GM23338 (cell line): ENCODE measurements at regions not wholly inside any gene's neighbourhood (a gene's known extent, or its start where the extent isn't known, plus 50 kb on each side); places are given as distances from the start of the nearest gene placed in this dataset.

ENCODE experiments used
- ATAC-seq: fragments of 200-7000 bp; cut with Tn5 transposase; 3 replicates; pipeline ENCODE4 v1.9.1; 2020
- DNase-seq: peaks from one replicate; pipeline ENCODE4 v3.0.0-alpha.2; 2015; ENCODE audit warnings: low spot score
- H2AFZ ChIP-seq: fragments of 200-600 bp; sonication (generic); 2 replicates; pipeline ENCODE4 v1.8.0; 2016; ENCODE audit warnings: antibody characterized with exemption, mild to moderate bottlenecking, moderate library complexity
- H3F3A ChIP-seq: fragments of 200-600 bp; sonication (generic); replicated peaks from 2 replicates; pipeline ENCODE4 v1.8.0; 2017; ENCODE audit warnings: antibody characterized with exemption, mixed run types, low read depth
- H3K27ac ChIP-seq: fragments of 200-600 bp; sonication (generic); 2 replicates; pipeline ENCODE4 v1.6.1; 2016; ENCODE audit warnings: low read depth
- H3K27me3 ChIP-seq: fragments of 200-600 bp; sonication (generic); 2 replicates; pipeline ENCODE4 v1.8.0; 2016; ENCODE audit warnings: mild to moderate bottlenecking, mixed run types, moderate library complexity; ENCODE audit not compliant: insufficient read depth
- H3K36me3 ChIP-seq: fragments of 200-600 bp; sonication (generic); 2 replicates; pipeline ENCODE4 v1.8.0; 2016; ENCODE audit warnings: mild to moderate bottlenecking; ENCODE audit not compliant: insufficient read depth
- H3K4me1 ChIP-seq: fragments of 200-600 bp; sonication (generic); 2 replicates; pipeline ENCODE4 v1.8.0; 2016; ENCODE audit warnings: mild to moderate bottlenecking, moderate library complexity; ENCODE audit not compliant: insufficient read depth
- H3K4me2 ChIP-seq: fragments of 200-600 bp; sonication (generic); 2 replicates; pipeline ENCODE4 v1.7.1; 2017; ENCODE audit warnings: mixed run types
- H3K4me3 ChIP-seq: fragments of 200-600 bp; sonication (generic); 2 replicates; pipeline ENCODE4 v1.6.1; 2016; ENCODE audit warnings: mixed run types
- H3K79me2 ChIP-seq: fragments of 200-600 bp; sonication (generic); replicated peaks from 2 replicates; pipeline ENCODE4 v1.8.0; 2017; ENCODE audit warnings: mild to moderate bottlenecking; ENCODE audit not compliant: insufficient read depth
- H3K9me2 ChIP-seq: fragments of 200-600 bp; sonication (generic); 2 replicates; pipeline ENCODE4 v1.8.0; 2017; ENCODE audit not compliant: insufficient read depth
- H4K20me1 ChIP-seq: fragments of 200-600 bp; sonication (generic); replicated peaks from 2 replicates; pipeline ENCODE4 v1.8.0; 2017; ENCODE audit warnings: mild to moderate bottlenecking; ENCODE audit not compliant: insufficient read depth
- H3K27ac Mint-ChIP-seq: 2 replicates; pipeline ENCODE4 v1.8.0; 2020; ENCODE audit warnings: inconsistent platforms, mild to moderate bottlenecking, moderate library complexity, mixed read lengths
- H3K27me3 Mint-ChIP-seq: 3 replicates; pipeline ENCODE4 v1.8.0; 2022; ENCODE audit warnings: low read depth, mild to moderate bottlenecking, moderate library complexity, mixed read lengths, inconsistent platforms; ENCODE audit not compliant: insufficient read depth, poor library complexity
- H3K36me3 Mint-ChIP-seq: 3 replicates; pipeline ENCODE4 v1.8.0; 2021; ENCODE audit warnings: low read depth, mild to moderate bottlenecking, inconsistent platforms, moderate library complexity, mixed read lengths
- H3K4me1 Mint-ChIP-seq: 3 replicates; pipeline ENCODE4 v1.8.0; 2020; ENCODE audit warnings: mild to moderate bottlenecking, inconsistent platforms, mixed read lengths
- H3K4me3 Mint-ChIP-seq: 3 replicates; pipeline ENCODE4 v1.8.0; 2021; ENCODE audit warnings: moderate library complexity, mild to moderate bottlenecking, inconsistent platforms, mixed read lengths
- H3K9me3 Mint-ChIP-seq: 3 replicates; pipeline ENCODE4 v1.8.0; 2020; ENCODE audit warnings: moderate library complexity, mild to moderate bottlenecking, inconsistent platforms, mixed read lengths
- EZH2 ChIP-seq: fragments of 200-600 bp; sonication (generic); IDR thresholded peaks from one replicate; pipeline ENCODE4 v1.8.0; 2017; ENCODE audit warnings: antibody characterized with exemption, mild to moderate bottlenecking, low read depth; ENCODE audit not compliant: unreplicated experiment
- JUNB ChIP-seq: IDR thresholded peaks from one replicate; pipeline ENCODE4 v1.6.1; 2016; ENCODE audit warnings: antibody characterized with exemption; ENCODE audit not compliant: unreplicated experiment
- NANOG ChIP-seq: IDR thresholded peaks from 2 replicates; pipeline ENCODE4 v1.6.1; 2016; ENCODE audit warnings: antibody characterized with exemption, borderline replicate concordance
- POLR2AphosphoS5 ChIP-seq: IDR thresholded peaks from 2 replicates; pipeline ENCODE4 v1.6.1; 2016; ENCODE audit warnings: antibody characterized with exemption, low read depth
- STAT1 ChIP-seq: IDR thresholded peaks from one replicate; pipeline ENCODE4 v1.6.1; 2016; ENCODE audit warnings: antibody characterized with exemption; ENCODE audit not compliant: unreplicated experiment
- ZNF331 ChIP-seq: fragments of 250-450 bp; sonication (Bioruptor Pico); IDR thresholded peaks from 2 replicates; pipeline ENCODE4 v1.5.0; 2020; ENCODE audit warnings: low read depth, mild to moderate bottlenecking, moderate library complexity
- TF ChIP-seq, protein P1 (sequence below): IDR thresholded peaks from 2 replicates; pipeline ENCODE4 v1.6.1; 2016; ENCODE audit warnings: antibody characterized with exemption
- TF ChIP-seq, protein P2 (sequence below): IDR thresholded peaks from one replicate; pipeline ENCODE4 v1.6.1; 2018; ENCODE audit warnings: antibody characterized with exemption; ENCODE audit not compliant: unreplicated experiment
- TF ChIP-seq, protein P3 (sequence below): fragments of 250-450 bp; sonication (Bioruptor Pico); IDR thresholded peaks from 2 replicates; pipeline ENCODE4 v1.5.0; 2020; ENCODE audit warnings: mild to moderate bottlenecking, moderate library complexity

GRCh38 chr1:95168761-95169351, 51.7 kb downstream of the TLCD4 start:
- H2AFZ ChIP-seq = no peak overlapping the region
- ATAC-seq = peak; percentile 27; the same call in 2 of the 3 replicates
- Mint-ChIP-seq H3K27me3 (no peaks in the 10 kb centered on the region), H3K36me3 (peaks cover 21% of the 10 kb centered on the region), H3K27ac (0 out of 2 replicates have a peak overlapping the region, but pooled peaks have one; percentile 62), H3K4me1 (peaks cover 5% of the 10 kb centered on the region; the same call in 2 of the 3 replicates), H3K4me3 (no peak overlapping the region), H3K9me3 (peaks cover 22% of the 10 kb centered on the region)
- peak; percentile 5 for DNase-seq
- H3K4me2 ChIP-seq = no peak overlapping the region
- H3F3A ChIP-seq = no peaks in the 10 kb centered on the region
- no peaks in the 10 kb centered on the region for H3K9me2 ChIP-seq
- no peaks in the 10 kb centered on the region for H4K20me1 ChIP-seq
- TF ChIP-seq, protein P1, sequence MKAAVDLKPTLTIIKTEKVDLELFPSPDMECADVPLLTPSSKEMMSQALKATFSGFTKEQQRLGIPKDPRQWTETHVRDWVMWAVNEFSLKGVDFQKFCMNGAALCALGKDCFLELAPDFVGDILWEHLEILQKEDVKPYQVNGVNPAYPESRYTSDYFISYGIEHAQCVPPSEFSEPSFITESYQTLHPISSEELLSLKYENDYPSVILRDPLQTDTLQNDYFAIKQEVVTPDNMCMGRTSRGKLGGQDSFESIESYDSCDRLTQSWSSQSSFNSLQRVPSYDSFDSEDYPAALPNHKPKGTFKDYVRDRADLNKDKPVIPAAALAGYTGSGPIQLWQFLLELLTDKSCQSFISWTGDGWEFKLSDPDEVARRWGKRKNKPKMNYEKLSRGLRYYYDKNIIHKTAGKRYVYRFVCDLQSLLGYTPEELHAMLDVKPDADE = no peak
- TF ChIP-seq, protein P2, sequence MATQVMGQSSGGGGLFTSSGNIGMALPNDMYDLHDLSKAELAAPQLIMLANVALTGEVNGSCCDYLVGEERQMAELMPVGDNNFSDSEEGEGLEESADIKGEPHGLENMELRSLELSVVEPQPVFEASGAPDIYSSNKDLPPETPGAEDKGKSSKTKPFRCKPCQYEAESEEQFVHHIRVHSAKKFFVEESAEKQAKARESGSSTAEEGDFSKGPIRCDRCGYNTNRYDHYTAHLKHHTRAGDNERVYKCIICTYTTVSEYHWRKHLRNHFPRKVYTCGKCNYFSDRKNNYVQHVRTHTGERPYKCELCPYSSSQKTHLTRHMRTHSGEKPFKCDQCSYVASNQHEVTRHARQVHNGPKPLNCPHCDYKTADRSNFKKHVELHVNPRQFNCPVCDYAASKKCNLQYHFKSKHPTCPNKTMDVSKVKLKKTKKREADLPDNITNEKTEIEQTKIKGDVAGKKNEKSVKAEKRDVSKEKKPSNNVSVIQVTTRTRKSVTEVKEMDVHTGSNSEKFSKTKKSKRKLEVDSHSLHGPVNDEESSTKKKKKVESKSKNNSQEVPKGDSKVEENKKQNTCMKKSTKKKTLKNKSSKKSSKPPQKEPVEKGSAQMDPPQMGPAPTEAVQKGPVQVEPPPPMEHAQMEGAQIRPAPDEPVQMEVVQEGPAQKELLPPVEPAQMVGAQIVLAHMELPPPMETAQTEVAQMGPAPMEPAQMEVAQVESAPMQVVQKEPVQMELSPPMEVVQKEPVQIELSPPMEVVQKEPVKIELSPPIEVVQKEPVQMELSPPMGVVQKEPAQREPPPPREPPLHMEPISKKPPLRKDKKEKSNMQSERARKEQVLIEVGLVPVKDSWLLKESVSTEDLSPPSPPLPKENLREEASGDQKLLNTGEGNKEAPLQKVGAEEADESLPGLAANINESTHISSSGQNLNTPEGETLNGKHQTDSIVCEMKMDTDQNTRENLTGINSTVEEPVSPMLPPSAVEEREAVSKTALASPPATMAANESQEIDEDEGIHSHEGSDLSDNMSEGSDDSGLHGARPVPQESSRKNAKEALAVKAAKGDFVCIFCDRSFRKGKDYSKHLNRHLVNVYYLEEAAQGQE = no peak
- TF ChIP-seq STAT1 (no peak), POLR2AphosphoS5 (no peak), EZH2 (no peak), NANOG (no peak)
- H3K4me1 ChIP-seq = no peaks in the 10 kb centered on the region
- H3K27ac ChIP-seq = no peak overlapping the region
- H3K4me3 ChIP-seq = no peak overlapping the region
- no peaks in the 10 kb centered on the region for H3K79me2 ChIP-seq
- H3K27me3 ChIP-seq = no peaks in the 10 kb centered on the region
- H3K36me3 ChIP-seq = peaks cover 9% of the 10 kb centered on the region

DNA sequence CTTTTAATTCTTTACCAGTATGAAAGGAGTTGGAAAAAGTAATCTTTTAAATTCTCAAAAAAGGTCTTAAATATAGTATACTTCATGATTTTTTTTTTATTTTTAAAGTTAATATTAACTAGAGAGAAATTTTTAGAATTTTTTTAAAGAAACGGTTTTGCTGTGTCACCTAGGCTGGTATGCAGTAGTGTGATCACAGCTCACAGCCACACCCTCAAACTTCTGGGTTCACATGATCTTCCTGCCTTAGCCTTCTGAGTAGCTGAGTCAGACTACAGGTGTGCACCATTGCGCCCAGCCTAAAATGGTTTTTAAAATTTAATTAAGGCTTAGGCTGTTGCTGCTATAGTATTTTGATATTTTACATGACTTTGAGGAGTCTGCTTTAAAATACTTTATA, 52.4 kb downstream of the TLCD4 start:
- Mint-ChIP-seq H3K27me3 (no peaks in the 10 kb centered on the region), H3K4me3 (no peak overlapping the region), H3K9me3 (peaks cover 15% of the 10 kb centered on the region), H3K36me3 (peaks cover 14% of the 10 kb centered on the region), H3K4me1 (peaks cover 5% of the 10 kb centered on the region; the same call in 2 of the 3 replicates), H3K27ac (0 out of 2 replicates have a peak overlapping the region, but pooled peaks have one; percentile 21)
- Histone ChIP-seq H2AFZ (no peak overlapping the region), H3K9me2 (no peaks in the 10 kb centered on the region), H3K79me2 (no peaks in the 10 kb centered on the region), H3K4me2 (no peak overlapping the region), H3K27me3 (no peaks in the 10 kb centered on the region), H3F3A (no peaks in the 10 kb centered on the region), H3K27ac (no peak overlapping the region), H4K20me1 (no peaks in the 10 kb centered on the region), H3K36me3 (peaks cover 7% of the 10 kb centered on the region), H3K4me3 (no peak overlapping the region), H3K4me1 (no peaks in the 10 kb centered on the region)
- ATAC-seq (no peak), DNase-seq (no peak)
- TF ChIP-seq EZH2 (no peak), POLR2AphosphoS5 (no peak), JUNB (no peak), NANOG (no peak), ZNF331 (CRISPR knock-in tag) (no peak), STAT1 (no peak)
- TF ChIP-seq, protein P1 = no peak
- TF ChIP-seq, protein P3, sequence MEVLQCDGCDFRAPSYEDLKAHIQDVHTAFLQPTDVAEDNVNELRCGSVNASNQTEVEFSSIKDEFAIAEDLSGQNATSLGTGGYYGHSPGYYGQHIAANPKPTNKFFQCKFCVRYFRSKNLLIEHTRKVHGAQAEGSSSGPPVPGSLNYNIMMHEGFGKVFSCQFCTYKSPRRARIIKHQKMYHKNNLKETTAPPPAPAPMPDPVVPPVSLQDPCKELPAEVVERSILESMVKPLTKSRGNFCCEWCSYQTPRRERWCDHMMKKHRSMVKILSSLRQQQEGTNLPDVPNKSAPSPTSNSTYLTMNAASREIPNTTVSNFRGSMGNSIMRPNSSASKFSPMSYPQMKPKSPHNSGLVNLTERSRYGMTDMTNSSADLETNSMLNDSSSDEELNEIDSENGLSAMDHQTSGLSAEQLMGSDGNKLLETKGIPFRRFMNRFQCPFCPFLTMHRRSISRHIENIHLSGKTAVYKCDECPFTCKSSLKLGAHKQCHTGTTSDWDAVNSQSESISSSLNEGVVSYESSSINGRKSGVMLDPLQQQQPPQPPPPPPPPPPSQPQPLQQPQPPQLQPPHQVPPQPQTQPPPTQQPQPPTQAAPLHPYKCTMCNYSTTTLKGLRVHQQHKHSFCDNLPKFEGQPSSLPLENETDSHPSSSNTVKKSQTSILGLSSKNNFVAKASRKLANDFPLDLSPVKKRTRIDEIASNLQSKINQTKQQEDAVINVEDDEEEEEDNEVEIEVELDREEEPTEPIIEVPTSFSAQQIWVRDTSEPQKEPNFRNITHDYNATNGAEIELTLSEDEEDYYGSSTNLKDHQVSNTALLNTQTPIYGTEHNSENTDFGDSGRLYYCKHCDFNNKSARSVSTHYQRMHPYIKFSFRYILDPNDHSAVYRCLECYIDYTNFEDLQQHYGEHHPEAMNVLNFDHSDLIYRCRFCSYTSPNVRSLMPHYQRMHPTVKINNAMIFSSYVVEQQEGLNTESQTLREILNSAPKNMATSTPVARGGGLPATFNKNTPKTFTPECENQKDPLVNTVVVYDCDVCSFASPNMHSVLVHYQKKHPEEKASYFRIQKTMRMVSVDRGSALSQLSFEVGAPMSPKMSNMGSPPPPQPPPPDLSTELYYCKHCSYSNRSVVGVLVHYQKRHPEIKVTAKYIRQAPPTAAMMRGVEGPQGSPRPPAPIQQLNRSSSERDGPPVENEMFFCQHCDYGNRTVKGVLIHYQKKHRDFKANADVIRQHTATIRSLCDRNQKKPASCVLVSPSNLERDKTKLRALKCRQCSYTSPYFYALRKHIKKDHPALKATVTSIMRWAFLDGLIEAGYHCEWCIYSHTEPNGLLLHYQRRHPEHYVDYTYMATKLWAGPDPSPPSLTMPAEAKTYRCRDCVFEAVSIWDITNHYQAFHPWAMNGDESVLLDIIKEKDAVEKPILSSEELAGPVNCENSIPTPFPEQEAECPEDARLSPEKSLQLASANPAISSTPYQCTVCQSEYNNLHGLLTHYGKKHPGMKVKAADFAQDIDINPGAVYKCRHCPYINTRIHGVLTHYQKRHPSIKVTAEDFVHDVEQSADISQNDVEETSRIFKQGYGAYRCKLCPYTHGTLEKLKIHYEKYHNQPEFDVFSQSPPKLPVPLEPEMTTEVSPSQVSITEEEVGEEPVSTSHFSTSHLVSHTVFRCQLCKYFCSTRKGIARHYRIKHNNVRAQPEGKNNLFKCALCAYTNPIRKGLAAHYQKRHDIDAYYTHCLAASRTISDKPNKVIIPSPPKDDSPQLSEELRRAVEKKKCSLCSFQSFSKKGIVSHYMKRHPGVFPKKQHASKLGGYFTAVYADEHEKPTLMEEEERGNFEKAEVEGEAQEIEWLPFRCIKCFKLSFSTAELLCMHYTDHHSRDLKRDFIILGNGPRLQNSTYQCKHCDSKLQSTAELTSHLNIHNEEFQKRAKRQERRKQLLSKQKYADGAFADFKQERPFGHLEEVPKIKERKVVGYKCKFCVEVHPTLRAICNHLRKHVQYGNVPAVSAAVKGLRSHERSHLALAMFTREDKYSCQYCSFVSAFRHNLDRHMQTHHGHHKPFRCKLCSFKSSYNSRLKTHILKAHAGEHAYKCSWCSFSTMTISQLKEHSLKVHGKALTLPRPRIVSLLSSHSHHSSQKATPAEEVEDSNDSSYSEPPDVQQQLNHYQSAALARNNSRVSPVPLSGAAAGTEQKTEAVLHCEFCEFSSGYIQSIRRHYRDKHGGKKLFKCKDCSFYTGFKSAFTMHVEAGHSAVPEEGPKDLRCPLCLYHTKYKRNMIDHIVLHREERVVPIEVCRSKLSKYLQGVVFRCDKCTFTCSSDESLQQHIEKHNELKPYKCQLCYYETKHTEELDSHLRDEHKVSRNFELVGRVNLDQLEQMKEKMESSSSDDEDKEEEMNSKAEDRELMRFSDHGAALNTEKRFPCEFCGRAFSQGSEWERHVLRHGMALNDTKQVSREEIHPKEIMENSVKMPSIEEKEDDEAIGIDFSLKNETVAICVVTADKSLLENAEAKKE (CRISPR knock-in tag) = no peak
